Sigmoid colon (tissue), 4 donors: ENCODE measurements at regions not wholly inside any gene's neighbourhood (a gene's known extent, or its start where the extent isn't known, plus 50 kb on each side); places are given as distances from the start of the nearest gene placed in this dataset.

Source experiments
- EP300 ChIP-seq, 4 donors: sonication (generic); formaldehyde crosslinking; IDR thresholded peaks; one replicate each; pipeline ENCODE4 v1.6.1; 2017; ENCODE audit warnings: antibody characterized with exemption in 4 of 4
- POLR2AphosphoS5 ChIP-seq, 4 donors: sonication (generic); formaldehyde crosslinking; IDR thresholded peaks; one replicate each; pipeline ENCODE4 v1.6.1; 2017; ENCODE audit warnings: antibody characterized with exemption in 4 of 4
- TF ChIP-seq, protein P1 (sequence below), 4 experiments: fragments of 450-650 bp in 3 of 4; fragments of 200-600 bp in 1 of 4; IDR thresholded peaks; one replicate each; pipeline ENCODE4 v1.5.1; 2016 to 2019; ENCODE audit warnings: antibody characterized with exemption in 4 of 4, mild to moderate bottlenecking in 3 of 4, moderate library complexity in 2 of 4

DNA sequence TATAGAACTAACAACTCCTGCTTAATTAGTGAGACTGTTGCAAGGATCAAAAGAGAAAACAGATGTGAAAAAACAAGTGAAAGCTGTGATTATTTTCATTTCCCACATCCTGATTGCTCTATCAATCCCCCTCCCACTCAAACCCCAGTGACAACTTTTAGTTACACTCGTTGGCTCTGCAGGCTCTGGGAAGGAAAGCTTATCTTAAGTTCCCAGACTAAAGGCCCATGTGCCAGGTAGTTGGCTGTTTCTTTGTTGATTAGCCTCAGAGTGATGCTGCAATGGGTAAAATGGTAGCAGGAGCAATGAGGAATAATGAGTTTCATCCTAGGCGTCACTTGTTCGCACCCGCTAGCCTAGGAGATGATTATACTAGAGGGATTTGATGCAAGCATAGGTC lies 133.3 kb upstream of the IFNE start:
- TF ChIP-seq, protein P1, sequence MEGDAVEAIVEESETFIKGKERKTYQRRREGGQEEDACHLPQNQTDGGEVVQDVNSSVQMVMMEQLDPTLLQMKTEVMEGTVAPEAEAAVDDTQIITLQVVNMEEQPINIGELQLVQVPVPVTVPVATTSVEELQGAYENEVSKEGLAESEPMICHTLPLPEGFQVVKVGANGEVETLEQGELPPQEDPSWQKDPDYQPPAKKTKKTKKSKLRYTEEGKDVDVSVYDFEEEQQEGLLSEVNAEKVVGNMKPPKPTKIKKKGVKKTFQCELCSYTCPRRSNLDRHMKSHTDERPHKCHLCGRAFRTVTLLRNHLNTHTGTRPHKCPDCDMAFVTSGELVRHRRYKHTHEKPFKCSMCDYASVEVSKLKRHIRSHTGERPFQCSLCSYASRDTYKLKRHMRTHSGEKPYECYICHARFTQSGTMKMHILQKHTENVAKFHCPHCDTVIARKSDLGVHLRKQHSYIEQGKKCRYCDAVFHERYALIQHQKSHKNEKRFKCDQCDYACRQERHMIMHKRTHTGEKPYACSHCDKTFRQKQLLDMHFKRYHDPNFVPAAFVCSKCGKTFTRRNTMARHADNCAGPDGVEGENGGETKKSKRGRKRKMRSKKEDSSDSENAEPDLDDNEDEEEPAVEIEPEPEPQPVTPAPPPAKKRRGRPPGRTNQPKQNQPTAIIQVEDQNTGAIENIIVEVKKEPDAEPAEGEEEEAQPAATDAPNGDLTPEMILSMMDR (IDR thresholded peaks at IDR 0.05), result no peak
- TF ChIP-seq EP300 (IDR thresholded peaks at IDR 0.05) (no peak), POLR2AphosphoS5 (IDR thresholded peaks at IDR 0.05) (no peak)
